NB4 (cell line): ENCODE measurements at regions not wholly inside any gene's neighbourhood (a gene's known extent, or its start where the extent isn't known, plus 50 kb on each side); places are given as distances from the start of the nearest gene placed in this dataset.

Experiments used
- DNase-seq: peaks from one replicate; pipeline ENCODE4 v3.0.0; 2010; ENCODE audit warnings: low read depth
- H3K4me3 ChIP-seq: one replicate; pipeline ENCODE4 v1.5.1; 2011; ENCODE audit warnings: mild to moderate bottlenecking, low read depth, low read length, moderate library complexity
- CTCF ChIP-seq: IDR thresholded peaks from one replicate; pipeline ENCODE4 v1.5.1; 2012; ENCODE audit warnings: low read depth, low read length
- MAX ChIP-seq: IDR thresholded peaks from 2 replicates; pipeline ENCODE4 v1.6.1; 2011; ENCODE audit warnings: low read depth, low read length
- MYC ChIP-seq: IDR thresholded peaks from 2 replicates; pipeline ENCODE4 v1.6.1; 2011; ENCODE audit warnings: low read depth, low read length
- POLR2A ChIP-seq: IDR thresholded peaks from 2 replicates; pipeline ENCODE4 v1.6.1; 2011; ENCODE audit warnings: mild to moderate bottlenecking; ENCODE audit not compliant: insufficient read length; ENCODE audit errors: extremely low read depth

- no peak for TF ChIP-seq CTCF
- no peak for TF ChIP-seq POLR2A
- no peak for TF ChIP-seq MAX
- TF ChIP-seq MYC, result no peak
- DNase-seq, result no peak
Measured at GRCh38 chr3:113070072-113070640, 79.4 kb downstream of the GTPBP8 start.

DNA sequence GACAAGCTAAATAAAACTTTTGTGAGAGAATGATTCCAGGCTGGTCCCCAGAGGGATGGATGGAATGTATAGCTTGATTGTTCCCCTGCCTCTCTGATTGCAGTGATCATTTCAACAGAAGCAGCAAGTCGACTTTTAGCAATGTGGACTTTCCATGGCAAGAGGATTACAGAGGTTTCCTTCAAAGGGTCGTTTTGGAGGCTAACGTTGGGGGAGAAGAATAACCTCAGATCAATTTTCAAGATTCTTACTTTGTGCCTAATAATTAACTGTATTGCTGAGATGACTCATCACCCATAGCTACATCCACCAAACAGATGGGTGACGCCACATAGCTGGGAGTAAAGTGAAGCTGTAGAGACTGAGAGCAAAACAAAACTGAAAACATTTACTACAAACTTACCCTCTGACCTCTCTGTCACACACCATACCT lies 79.9 kb downstream of the GTPBP8 start:
- TF ChIP-seq MYC (no peak), MAX (no peak), CTCF (no peak), POLR2A (no peak)
- no peak for DNase-seq

More at GRCh38 chr3:113070072-113070640, 79.4 kb downstream of the GTPBP8 start:
- H3K4me3 ChIP-seq, result no peak overlapping the region

GRCh38 chr3:113075588-113075987 lies 84.8 kb downstream of the GTPBP8 start:
- no peak for TF ChIP-seq MAX
- TF ChIP-seq MYC, result no peak
- no peak for TF ChIP-seq POLR2A
- no peak for TF ChIP-seq CTCF
- no peak overlapping the region for H3K4me3 ChIP-seq
- no peak for DNase-seq

More for the DNA sequence above, 79.9 kb downstream of the GTPBP8 start:
- H3K4me3 ChIP-seq, result no peak overlapping the region

GRCh38 chr3:113079218-113079961 lies 88.6 kb downstream of the GTPBP8 start:
- TF ChIP-seq MAX (no peak), CTCF (no peak), POLR2A (no peak), MYC (no peak)
- DNase-seq, result no peak
- H3K4me3 ChIP-seq, result no peak overlapping the region

- no peak for DNase-seq
Measured at GRCh38 chr3:113084777-113085176, 94.0 kb downstream of the GTPBP8 start.

More at GRCh38 chr3:113084777-113085176, 94.0 kb downstream of the GTPBP8 start:
- H3K4me3 ChIP-seq, result no peak overlapping the region
- TF ChIP-seq MAX (no peak), MYC (no peak), POLR2A (no peak), CTCF (no peak)
